ENCODE measurements at regions not wholly inside any gene's neighbourhood (a gene's known extent, or its start where the extent isn't known, plus 50 kb on each side); places are given as distances from the start of the nearest gene placed in this dataset.

DNA sequence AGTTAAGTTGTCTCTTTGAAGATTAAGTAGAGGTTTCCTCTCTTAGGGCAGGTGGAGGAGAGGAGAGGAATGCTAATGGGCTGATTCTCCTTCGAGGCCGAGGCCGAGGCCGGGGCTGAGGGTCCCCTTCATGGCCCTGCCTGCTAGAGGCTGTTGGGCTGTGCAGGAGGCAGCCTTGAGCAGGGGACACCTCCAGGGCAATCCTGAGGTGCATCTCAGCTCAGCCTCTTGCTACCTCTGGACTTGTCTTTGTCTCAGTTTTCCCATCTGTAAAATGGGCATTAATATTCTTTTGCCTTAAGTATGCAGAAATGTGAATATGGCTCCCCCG is 97.7 kb upstream of the PRR20G start:
- Histone ChIP-seq H3K14ac (ENCODE audit: low read length in 2 of 2) (no peak overlapping the region), H3K18ac (ENCODE audit: low read depth in 1 of 2, low read length in 2 of 2) (no peak overlapping the region), H3K23ac (ENCODE audit: low read length in 2 of 2) (no peak overlapping the region), H2BK5ac (ENCODE audit: low read depth, low read length, poor library complexity, severe bottlenecking) (no peak overlapping the region), H3K9me3 (ENCODE audit: control insufficient read depth, low read length) (peaks cover 25% of the 10 kb centered on the region), H2AFZ (ENCODE audit: low read depth, low read length) (no peak overlapping the region), H3K4me2 (ENCODE audit: low read length, poor library complexity, severe bottlenecking) (no peak overlapping the region), H2BK15ac (ENCODE audit: low read depth, poor library complexity, severe bottlenecking) (no peak overlapping the region), H4K8ac (ENCODE audit: low read length) (no peak overlapping the region), H3K4me3 (ENCODE audit: insufficient read depth in 1 of 2, low read depth in 1 of 2, low read length in 2 of 2) (no peak overlapping the region), H3K4ac (ENCODE audit: low read depth in 1 of 2, low read length in 2 of 2) (no peak overlapping the region), H3K9ac (ENCODE audit: low read length) (no peak overlapping the region), H2BK12ac (ENCODE audit: low read length in 2 of 2) (no peak overlapping the region), H4K91ac (ENCODE audit: low read length) (no peak overlapping the region), H3K79me1 (replicated peaks; ENCODE audit: low read length, poor library complexity, severe bottlenecking) (no peaks in the 10 kb centered on the region), H3K36me3 (ENCODE audit: control insufficient read depth in 1 of 2, insufficient read depth in 2 of 2, low read depth in 1 of 2, low read length in 2 of 2) (no peaks in the 10 kb centered on the region), H3K4me1 (ENCODE audit: control insufficient read depth, insufficient read depth, low read depth, low read length) (peaks cover 4% of the 10 kb centered on the region), H2AK5ac (ENCODE audit: low read length, severe bottlenecking) (no peak overlapping the region), H3K27me3 (ENCODE audit: control insufficient read depth in 1 of 2, insufficient read depth in 1 of 2, low read length in 2 of 2) (peaks cover 0 to 49% of the 10 kb centered on the region in 2 experiments), H3K27ac (ENCODE audit: low read length, poor library complexity, severe bottlenecking) (no peak overlapping the region), H2BK120ac (ENCODE audit: low read depth, low read length) (no peak overlapping the region)
- no peak for DNase-seq
- 77% methylated on average over 5 of the region's 5 CpGs for WGBS

GRCh38 chr3:127384717-127385539 is 97.1 kb upstream of the PRR20G start:
- H2AK5ac ChIP-seq (ENCODE audit: low read length, severe bottlenecking): no peak overlapping the region
- H3K4me1 ChIP-seq (ENCODE audit: control insufficient read depth, insufficient read depth, low read depth, low read length): peaks cover 4% of the 10 kb centered on the region
- H3K9ac ChIP-seq (ENCODE audit: low read length): no peak overlapping the region
- no peak overlapping the region for H2BK12ac ChIP-seq (ENCODE audit: low read length in 2 of 2)
- no peak overlapping the region for H2BK5ac ChIP-seq (ENCODE audit: low read depth, low read length, poor library complexity, severe bottlenecking)
- no peak overlapping the region for H3K23ac ChIP-seq (ENCODE audit: low read length in 2 of 2)
- no peak overlapping the region for H2BK15ac ChIP-seq (ENCODE audit: low read depth, poor library complexity, severe bottlenecking)
- no peak overlapping the region for H3K4me3 ChIP-seq (ENCODE audit: insufficient read depth in 1 of 2, low read depth in 1 of 2, low read length in 2 of 2)
- H4K91ac ChIP-seq (ENCODE audit: low read length): no peak overlapping the region
- 86% methylated on average over 15 of the region's 18 CpGs for WGBS
- no peak overlapping the region for H3K4ac ChIP-seq (ENCODE audit: low read depth in 1 of 2, low read length in 2 of 2)
- H2AFZ ChIP-seq (ENCODE audit: low read depth, low read length): no peak overlapping the region
- H3K18ac ChIP-seq (ENCODE audit: low read depth in 1 of 2, low read length in 2 of 2): no peak overlapping the region
- H3K27me3 ChIP-seq (ENCODE audit: control insufficient read depth in 1 of 2, insufficient read depth in 1 of 2, low read length in 2 of 2): peaks cover 0 to 53% of the 10 kb centered on the region in 2 experiments
- H3K14ac ChIP-seq (ENCODE audit: low read length in 2 of 2): no peak overlapping the region
- H2BK120ac ChIP-seq (ENCODE audit: low read depth, low read length): no peak overlapping the region
- no peaks in the 10 kb centered on the region for H3K36me3 ChIP-seq (ENCODE audit: control insufficient read depth in 1 of 2, insufficient read depth in 2 of 2, low read depth in 1 of 2, low read length in 2 of 2)
- no peak overlapping the region for H3K4me2 ChIP-seq (ENCODE audit: low read length, poor library complexity, severe bottlenecking)
- no peak overlapping the region for H4K8ac ChIP-seq (ENCODE audit: low read length)
- peaks cover 25% of the 10 kb centered on the region for H3K9me3 ChIP-seq (ENCODE audit: control insufficient read depth, low read length)
- H3K27ac ChIP-seq (ENCODE audit: low read length, poor library complexity, severe bottlenecking): no peak overlapping the region
- no peaks in the 10 kb centered on the region for H3K79me1 ChIP-seq (replicated peaks; ENCODE audit: low read length, poor library complexity, severe bottlenecking)
- no peak for DNase-seq

DNA sequence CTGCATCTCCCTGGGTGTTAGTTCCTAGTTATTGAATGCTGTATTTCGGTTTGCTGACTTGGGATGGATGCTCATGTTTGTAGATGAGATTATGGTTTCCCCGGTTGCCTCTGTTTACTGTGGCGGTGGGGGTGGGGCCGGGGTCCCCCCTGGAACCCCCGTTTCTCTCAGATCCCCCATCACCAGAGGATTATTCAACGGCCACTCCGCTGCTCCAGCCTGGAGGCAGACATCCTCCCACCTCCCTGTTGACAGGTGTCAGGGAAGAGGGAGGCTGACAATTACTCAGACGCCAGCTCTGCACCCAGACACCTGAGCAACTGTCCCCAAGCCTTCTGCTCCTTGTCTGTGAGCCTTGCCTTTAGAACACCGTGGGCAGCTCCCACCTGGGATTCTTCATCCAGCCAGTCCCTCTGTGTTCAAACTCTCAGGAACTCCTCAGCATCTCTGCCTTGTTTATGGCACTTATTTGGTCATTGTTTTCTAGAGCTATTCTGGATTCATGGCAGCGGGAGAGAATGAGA is 95.9 kb upstream of the PRR20G start:
- H3K9ac ChIP-seq (ENCODE audit: low read length): no peak overlapping the region
- no peaks in the 10 kb centered on the region for H3K36me3 ChIP-seq (ENCODE audit: control insufficient read depth in 1 of 2, insufficient read depth in 2 of 2, low read depth in 1 of 2, low read length in 2 of 2)
- H2BK120ac ChIP-seq (ENCODE audit: low read depth, low read length): no peak overlapping the region
- no peaks in the 10 kb centered on the region for H3K79me1 ChIP-seq (replicated peaks; ENCODE audit: low read length, poor library complexity, severe bottlenecking)
- H3K4me2 ChIP-seq (ENCODE audit: low read length, poor library complexity, severe bottlenecking): no peak overlapping the region
- H3K4ac ChIP-seq (ENCODE audit: low read depth in 1 of 2, low read length in 2 of 2): no peak overlapping the region
- no peak overlapping the region for H4K91ac ChIP-seq (ENCODE audit: low read length)
- H3K4me1 ChIP-seq (ENCODE audit: control insufficient read depth, insufficient read depth, low read depth, low read length): no peaks in the 10 kb centered on the region
- H4K8ac ChIP-seq (ENCODE audit: low read length): no peak overlapping the region
- H2BK5ac ChIP-seq (ENCODE audit: low read depth, low read length, poor library complexity, severe bottlenecking): no peak overlapping the region
- no peak overlapping the region for H3K14ac ChIP-seq (ENCODE audit: low read length in 2 of 2)
- no peak for DNase-seq
- no peak overlapping the region for H2AFZ ChIP-seq (ENCODE audit: low read depth, low read length)
- H2AK5ac ChIP-seq (ENCODE audit: low read length, severe bottlenecking): no peak overlapping the region
- H2BK12ac ChIP-seq (ENCODE audit: low read length in 2 of 2): no peak overlapping the region
- H2BK15ac ChIP-seq (ENCODE audit: low read depth, poor library complexity, severe bottlenecking): no peak overlapping the region
- H3K18ac ChIP-seq (ENCODE audit: low read depth in 1 of 2, low read length in 2 of 2): no peak overlapping the region
- H3K23ac ChIP-seq (ENCODE audit: low read length in 2 of 2): no peak overlapping the region
- H3K9me3 ChIP-seq (ENCODE audit: control insufficient read depth, low read length): peaks cover 25% of the 10 kb centered on the region
- H3K27ac ChIP-seq (ENCODE audit: low read length, poor library complexity, severe bottlenecking): no peak overlapping the region
- H3K27me3 ChIP-seq (ENCODE audit: control insufficient read depth in 1 of 2, insufficient read depth in 1 of 2, low read length in 2 of 2): peaks cover 0 to 50% of the 10 kb centered on the region in 2 experiments
- H3K4me3 ChIP-seq (ENCODE audit: insufficient read depth in 1 of 2, low read depth in 1 of 2, low read length in 2 of 2): no peak overlapping the region
- 70% methylated on average over 10 of the region's 10 CpGs for WGBS

GRCh38 chr3:127377801-127378655 is 90.2 kb upstream of the PRR20G start:
- no peak overlapping the region for H3K18ac ChIP-seq (ENCODE audit: low read depth in 1 of 2, low read length in 2 of 2)
- no peak overlapping the region for H2AFZ ChIP-seq (ENCODE audit: low read depth, low read length)
- no peak overlapping the region for H2BK12ac ChIP-seq (ENCODE audit: low read length in 2 of 2)
- H3K27me3 ChIP-seq (ENCODE audit: control insufficient read depth in 1 of 2, insufficient read depth in 1 of 2, low read length in 2 of 2): peaks cover 0 to 42% of the 10 kb centered on the region in 2 experiments
- H3K23ac ChIP-seq (ENCODE audit: low read length in 2 of 2): no peak overlapping the region
- H4K91ac ChIP-seq (ENCODE audit: low read length): no peak overlapping the region
- H3K4me2 ChIP-seq (ENCODE audit: low read length, poor library complexity, severe bottlenecking): no peak overlapping the region
- no peak overlapping the region for H3K14ac ChIP-seq (ENCODE audit: low read length in 2 of 2)
- H3K27ac ChIP-seq (ENCODE audit: low read length, poor library complexity, severe bottlenecking): no peak overlapping the region
- H3K4me1 ChIP-seq (ENCODE audit: control insufficient read depth, insufficient read depth, low read depth, low read length): no peaks in the 10 kb centered on the region
- DNase-seq: no peak
- H3K4me3 ChIP-seq (ENCODE audit: insufficient read depth in 1 of 2, low read depth in 1 of 2, low read length in 2 of 2): no peak overlapping the region
- H3K4ac ChIP-seq (ENCODE audit: low read depth in 1 of 2, low read length in 2 of 2): no peak overlapping the region
- H4K8ac ChIP-seq (ENCODE audit: low read length): no peak overlapping the region
- no peak overlapping the region for H2BK15ac ChIP-seq (ENCODE audit: low read depth, poor library complexity, severe bottlenecking)
- H3K79me1 ChIP-seq (replicated peaks; ENCODE audit: low read length, poor library complexity, severe bottlenecking): no peaks in the 10 kb centered on the region
- H3K36me3 ChIP-seq (ENCODE audit: control insufficient read depth in 1 of 2, insufficient read depth in 2 of 2, low read depth in 1 of 2, low read length in 2 of 2): no peaks in the 10 kb centered on the region
- no peak overlapping the region for H2AK5ac ChIP-seq (ENCODE audit: low read length, severe bottlenecking)
- no peak overlapping the region for H2BK120ac ChIP-seq (ENCODE audit: low read depth, low read length)
- no peak overlapping the region for H3K9ac ChIP-seq (ENCODE audit: low read length)
- WGBS: 73% methylated on average over 11 of the region's 11 CpGs
- no peak overlapping the region for H2BK5ac ChIP-seq (ENCODE audit: low read depth, low read length, poor library complexity, severe bottlenecking)
- H3K9me3 ChIP-seq (ENCODE audit: control insufficient read depth, low read length): peaks cover 23% of the 10 kb centered on the region
